KG1 (cell line): ENCODE measurements at regions not wholly inside any gene's neighbourhood (a gene's known extent, or its start where the extent isn't known, plus 50 kb on each side); places are given as distances from the start of the nearest gene placed in this dataset.

Experiments
- DNase-seq: peaks from one replicate; lab custom pipeline; 2025; lab: John Stamatoyannopoulos, UW

DNA sequence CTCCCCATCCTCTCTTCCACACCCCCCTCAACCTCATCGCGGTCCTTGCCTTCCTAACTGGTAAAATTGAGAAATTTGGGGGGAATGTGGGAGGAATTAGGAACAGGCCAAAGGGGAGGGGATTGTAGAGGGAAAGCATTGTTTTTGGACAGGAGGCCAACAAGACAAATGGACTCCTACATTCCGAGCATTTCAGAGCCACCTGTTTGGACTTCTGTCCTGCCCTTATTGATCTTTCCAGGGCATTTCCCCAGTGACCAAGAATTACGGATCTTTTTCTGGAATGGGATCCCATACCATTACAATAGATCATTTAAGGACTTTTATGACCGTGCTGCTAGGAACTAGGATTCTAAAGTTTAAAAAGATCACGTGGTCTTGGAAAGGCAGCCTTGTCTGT, 221.3 kb upstream of the ASIC2 start:
- no peak for DNase-seq

- no peak for DNase-seq
Measured at GRCh38 chr17:33515974-33516373, 222.9 kb upstream of the ASIC2 start.

DNA sequence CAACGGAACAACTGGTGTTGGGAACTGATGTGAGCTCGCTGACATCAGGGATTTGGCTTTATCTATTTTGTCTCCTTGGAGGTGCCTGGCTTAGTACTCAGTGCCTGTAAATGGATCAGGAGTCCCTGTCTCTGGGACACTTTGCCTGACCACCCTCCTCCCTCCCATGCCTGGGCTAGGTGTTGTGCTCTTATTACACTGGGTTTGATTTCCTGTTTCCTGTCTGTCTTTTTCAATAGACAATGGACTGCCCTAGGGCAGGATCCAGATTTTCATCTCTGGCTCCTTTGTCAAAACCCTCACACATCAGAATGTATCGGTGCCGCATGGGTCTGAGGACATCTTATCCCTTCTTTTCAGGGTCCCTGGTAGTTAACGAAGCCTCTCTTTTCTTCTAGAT, 223.6 kb upstream of the ASIC2 start:
- no peak for DNase-seq

- DNase-seq = no peak
Measured at GRCh38 chr17:33517746-33518145, 224.7 kb upstream of the ASIC2 start.

DNA sequence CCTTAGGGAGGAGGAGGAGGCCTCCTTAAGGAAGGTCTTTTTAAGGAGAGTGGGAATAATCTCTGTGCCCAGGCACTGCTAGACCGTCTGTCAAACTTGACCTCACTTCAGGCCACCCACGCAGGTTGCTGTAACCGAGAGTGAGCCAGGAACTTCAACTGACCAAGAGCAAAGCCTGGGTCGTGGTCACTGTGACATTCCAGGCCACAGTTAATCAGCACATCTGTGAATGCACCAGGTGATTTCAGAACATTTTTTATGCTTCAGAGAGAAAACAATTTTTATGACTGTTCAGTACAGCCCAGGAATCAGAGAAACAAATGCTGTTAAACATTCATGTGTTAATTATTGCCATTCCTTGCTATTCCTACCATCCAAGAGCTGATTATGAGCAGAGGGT, 226.6 kb upstream of the ASIC2 start:
- no peak for DNase-seq

- DNase-seq = peak; percentile 8
Measured at GRCh38 chr17:33520426-33521330, 227.6 kb upstream of the ASIC2 start.

GRCh38 chr17:33521784-33522183, 228.7 kb upstream of the ASIC2 start:
- DNase-seq = no peak

DNA sequence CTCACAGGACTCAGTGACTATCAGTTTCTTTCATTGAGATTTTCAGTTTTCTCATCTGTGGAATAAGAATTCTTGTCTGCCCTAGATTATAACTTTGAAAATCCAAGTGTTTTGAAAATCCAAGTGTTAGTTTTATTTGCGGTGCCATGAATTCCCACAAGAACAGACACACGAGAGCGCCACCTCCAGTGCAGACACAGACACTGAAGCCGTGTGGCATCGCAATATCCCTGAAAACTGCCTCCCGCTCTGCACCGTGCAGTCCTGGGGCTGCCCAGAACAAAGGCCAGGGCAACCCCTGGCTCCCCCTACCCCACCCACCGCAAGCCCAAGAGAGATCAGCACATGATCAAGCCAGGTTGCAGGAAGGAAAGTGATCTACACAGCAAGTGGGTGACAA, 229.5 kb upstream of the ASIC2 start:
- no peak for DNase-seq

- no peak for DNase-seq
Measured at GRCh38 chr17:33523577-33523981, 230.5 kb upstream of the ASIC2 start.

DNA sequence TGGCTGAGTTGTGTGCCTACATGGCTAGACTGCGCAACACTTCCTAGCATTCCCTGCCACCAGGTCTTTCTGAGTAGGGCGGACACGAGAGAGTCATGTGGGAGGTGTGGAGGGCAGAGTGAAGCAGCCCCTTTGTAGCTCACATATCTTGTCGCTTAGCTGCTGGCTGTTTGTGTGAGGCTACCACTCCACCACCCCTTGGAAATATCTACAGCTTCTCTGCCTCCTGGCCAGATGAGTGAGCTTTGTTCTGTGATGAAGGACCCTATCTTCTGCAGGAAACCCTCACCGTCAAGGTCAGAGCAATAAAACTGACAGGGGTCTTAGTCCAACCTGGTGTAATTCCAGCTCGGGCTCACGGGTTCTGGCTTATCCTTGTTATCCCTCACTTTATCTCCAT, 232.1 kb upstream of the ASIC2 start:
- no peak for DNase-seq

DNA sequence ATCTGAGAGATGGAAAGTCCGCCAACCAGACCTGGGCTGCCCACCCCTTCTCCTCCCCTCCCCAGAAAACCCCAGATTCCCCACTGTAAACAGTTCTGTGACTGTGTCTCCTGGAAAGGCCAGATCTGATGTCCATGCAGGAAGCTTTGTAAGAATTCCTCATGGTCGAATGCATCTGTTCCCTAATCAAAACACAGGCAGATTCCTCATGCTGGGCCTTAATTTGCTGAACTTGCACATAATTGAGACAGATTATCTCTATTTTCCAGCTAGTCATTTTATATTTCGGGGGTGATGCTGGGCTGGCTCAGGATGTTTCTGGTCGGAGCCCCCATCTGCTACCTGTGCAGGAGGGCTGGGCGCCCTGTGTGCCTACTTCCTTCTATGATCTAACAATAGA, 233.6 kb upstream of the ASIC2 start:
- no peak for DNase-seq

DNA sequence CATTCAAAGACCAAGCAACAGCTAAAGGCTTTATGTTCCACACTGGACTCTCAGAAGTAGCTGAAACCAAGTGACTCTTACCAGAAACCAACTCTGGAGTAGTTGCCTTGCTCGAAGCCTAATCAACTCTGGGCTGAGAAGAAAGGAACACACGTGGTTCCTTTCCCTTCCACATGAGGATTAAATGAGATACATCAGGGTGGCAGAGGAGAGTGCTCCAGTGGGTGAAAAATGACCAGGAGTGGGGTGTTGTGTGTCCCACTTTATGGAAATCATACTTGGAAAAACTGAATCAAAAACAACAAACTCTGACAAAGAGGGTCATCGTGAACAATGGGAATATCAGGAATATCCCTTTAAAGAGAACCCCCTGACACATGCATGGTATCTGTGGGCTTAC, 234.2 kb upstream of the ASIC2 start:
- DNase-seq = no peak

GRCh38 chr17:33528846-33529245, 235.8 kb upstream of the ASIC2 start:
- no peak for DNase-seq

GRCh38 chr17:33529816-33530215, 236.7 kb upstream of the ASIC2 start:
- no peak for DNase-seq

GRCh38 chr17:33531311-33531710, 238.2 kb upstream of the ASIC2 start:
- DNase-seq = no peak

GRCh38 chr17:33534087-33534486, 241.0 kb upstream of the ASIC2 start:
- DNase-seq = no peak

DNA sequence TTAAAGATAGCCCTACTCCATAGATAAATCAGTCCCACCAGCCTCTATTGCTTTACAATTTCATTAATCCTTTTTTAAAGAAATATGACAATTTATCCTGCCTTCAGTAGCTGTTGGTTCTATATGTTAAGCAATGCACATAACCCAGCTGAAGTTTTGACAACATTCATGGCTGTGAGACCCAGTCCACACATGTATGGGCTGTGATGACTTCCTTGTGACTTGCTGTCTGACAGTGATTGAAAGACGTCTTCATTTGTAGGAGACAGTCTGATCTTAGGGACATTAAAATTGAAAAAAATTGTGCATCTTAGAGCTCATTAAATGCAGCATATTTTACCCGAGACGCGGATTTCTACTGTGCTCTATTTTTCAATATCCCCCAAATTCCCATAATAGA, 252.0 kb upstream of the ASIC2 start:
- no peak for DNase-seq

DNA sequence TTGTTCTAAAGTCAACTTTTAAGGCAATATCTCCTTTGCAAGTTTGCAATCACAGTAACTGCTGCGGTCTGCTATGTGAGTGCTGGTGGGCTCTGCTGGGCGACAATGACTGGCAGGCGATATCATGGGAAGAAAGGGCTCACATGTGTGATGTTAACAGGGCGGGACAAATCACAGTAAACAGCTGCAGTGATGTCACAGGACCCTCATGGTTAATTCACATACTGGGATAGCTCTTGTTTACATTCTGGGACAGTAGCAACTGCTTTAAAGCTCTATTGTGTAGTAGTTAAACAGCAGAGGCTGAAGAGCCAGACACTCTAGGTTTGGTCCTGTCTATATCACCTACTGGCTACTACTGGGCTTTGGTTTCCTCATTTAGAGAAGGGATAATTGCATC, 257.2 kb upstream of the ASIC2 start:
- no peak for DNase-seq

- DNase-seq = no peak
Measured at GRCh38 chr17:33551075-33551474, 258.0 kb upstream of the ASIC2 start.

GRCh38 chr17:33551911-33552310, 258.8 kb upstream of the ASIC2 start:
- no peak for DNase-seq

- no peak for DNase-seq
Measured at GRCh38 chr17:33560165-33560564, 267.1 kb upstream of the ASIC2 start.

- DNase-seq = no peak
Measured at GRCh38 chr17:33560871-33561270, 267.8 kb upstream of the ASIC2 start.

- DNase-seq = no peak
Measured at GRCh38 chr17:33561569-33562334, 268.7 kb upstream of the ASIC2 start.
